NCI-H1930 (cell line): ENCODE measurements at regions not wholly inside any gene's neighbourhood (a gene's known extent, or its start where the extent isn't known, plus 50 kb on each side); places are given as distances from the start of the nearest gene placed in this dataset.
"Not testable (repeated sequence)": the region's sequence is repeated elsewhere in the genome, so short reads cannot be mapped to it uniquely, and the experiment has no call there.

ENCODE experiments used
- DNase-seq, 2 experiments: peaks; one replicate each; lab custom pipeline; 2025; lab: John Stamatoyannopoulos, UW

- no peak for DNase-seq
Measured at GRCh38 chr6:109255087-109255486, 127.2 kb downstream of the CD164 start.

GRCh38 chr6:109253366-109253765, 128.9 kb downstream of the CD164 start:
- DNase-seq = no peak

- DNase-seq = no peak
Measured at GRCh38 chr6:109252261-109253041, 129.8 kb downstream of the CD164 start.

- DNase-seq = no peak
Measured at GRCh38 chr6:109251839-109252238, 130.4 kb downstream of the CD164 start.

- DNase-seq = not testable (repeated sequence)
Measured at GRCh38 chr6:109250544-109251156, 131.6 kb downstream of the CD164 start.

- DNase-seq = no peak
Measured at GRCh38 chr6:109243863-109244825, 138.1 kb downstream of the CD164 start.

- no peak for DNase-seq
Measured at GRCh38 chr6:109242925-109243324, 139.3 kb downstream of the CD164 start.

- no peak for DNase-seq
Measured at GRCh38 chr6:109242029-109242428, 140.2 kb downstream of the CD164 start.

- DNase-seq = no peak
Measured at GRCh38 chr6:109241199-109241598, 141.1 kb downstream of the CD164 start.

GRCh38 chr6:109240370-109241084, 141.7 kb downstream of the CD164 start:
- DNase-seq = no peak

GRCh38 chr6:109239651-109240321, 142.5 kb downstream of the CD164 start:
- DNase-seq = no peak

- DNase-seq = no peak
Measured at GRCh38 chr6:109239160-109239559, 143.1 kb downstream of the CD164 start.

GRCh38 chr6:109238396-109238795, 143.1 kb downstream of the CEP57L1 start:
- DNase-seq = no peak

GRCh38 chr6:109237986-109238329, 142.7 kb downstream of the CEP57L1 start:
- no peak for DNase-seq

GRCh38 chr6:109237077-109237985, 142.0 kb downstream of the CEP57L1 start:
- DNase-seq = no peak

GRCh38 chr6:109236115-109237076, 141.1 kb downstream of the CEP57L1 start:
- DNase-seq = peak; percentile 51 to 53

GRCh38 chr6:109235481-109236038, 140.3 kb downstream of the CEP57L1 start:
- no peak for DNase-seq

GRCh38 chr6:109230453-109230852, 135.1 kb downstream of the CEP57L1 start:
- no peak for DNase-seq

GRCh38 chr6:109229536-109229935, 134.2 kb downstream of the CEP57L1 start:
- DNase-seq = no peak
